Stimulated activated CD4-positive, alpha-beta T cell treated with anti-CD3 and anti-CD28 coated beads, Interleukin-4, amount 100 ng/mL, for 4 hours (primary cell): ENCODE measurements at regions not wholly inside any gene's neighbourhood (a gene's known extent, or its start where the extent isn't known, plus 50 kb on each side); places are given as distances from the start of the nearest gene placed in this dataset.

Experiments
- DNase-seq, 2 experiments: peaks; one replicate each; pipeline ENCODE4 v3.0.0-alpha.2; 2020

- no peak for DNase-seq
Measured at GRCh38 chr13:107548338-107548737, 667.0 kb downstream of the LIG4 start.

- no peak for DNase-seq
Measured at GRCh38 chr13:107545946-107546502, 669.3 kb downstream of the LIG4 start.

GRCh38 chr13:107534548-107534947 is 680.8 kb downstream of the LIG4 start:
- DNase-seq: no peak

GRCh38 chr13:107531816-107532215 is 683.5 kb downstream of the LIG4 start:
- DNase-seq: no peak

GRCh38 chr13:107531180-107531579 is 684.2 kb downstream of the LIG4 start:
- DNase-seq: no peak

GRCh38 chr13:107529035-107529434 is 686.3 kb downstream of the LIG4 start:
- no peak for DNase-seq

GRCh38 chr13:107518780-107519179 is 696.6 kb downstream of the LIG4 start:
- no peak for DNase-seq

GRCh38 chr13:107518292-107518691 is 697.0 kb downstream of the LIG4 start:
- no peak for DNase-seq

- no peak for DNase-seq
Measured at GRCh38 chr13:107516517-107516916, 698.8 kb downstream of the LIG4 start.

- DNase-seq: no peak
Measured at GRCh38 chr13:107512551-107512950, 702.8 kb downstream of the LIG4 start.

- DNase-seq: no peak
Measured at GRCh38 chr13:107497661-107498060, 717.7 kb downstream of the LIG4 start.

- DNase-seq: no peak
Measured at GRCh38 chr13:107493266-107493665, 722.1 kb downstream of the LIG4 start.

- no peak for DNase-seq
Measured at GRCh38 chr13:107482688-107483087, 732.6 kb downstream of the LIG4 start.

GRCh38 chr13:107480130-107480529 is 735.2 kb downstream of the LIG4 start:
- DNase-seq: no peak

- DNase-seq: no peak
Measured at GRCh38 chr13:107477772-107478379, 737.5 kb downstream of the LIG4 start.

- DNase-seq: no peak
Measured at GRCh38 chr13:107475753-107476453, 739.4 kb downstream of the LIG4 start.

- no peak for DNase-seq
Measured at GRCh38 chr13:107473253-107473652, 742.1 kb downstream of the LIG4 start.

GRCh38 chr13:107466326-107467099 is 748.8 kb downstream of the LIG4 start:
- DNase-seq: no peak

GRCh38 chr13:107462501-107462900 is 752.8 kb downstream of the LIG4 start:
- no peak for DNase-seq

- no peak for DNase-seq
Measured at GRCh38 chr13:107461751-107462150, 753.6 kb downstream of the LIG4 start.

- no peak for DNase-seq
Measured at GRCh38 chr13:107459430-107459829, 755.9 kb downstream of the LIG4 start.

GRCh38 chr13:107458269-107458668 is 757.1 kb downstream of the LIG4 start:
- DNase-seq: no peak

GRCh38 chr13:107457686-107458085 is 757.6 kb downstream of the LIG4 start:
- DNase-seq: no peak

- no peak for DNase-seq
Measured at GRCh38 chr13:107456431-107456830, 758.9 kb downstream of the LIG4 start.
